Upper lobe of left lung (tissue), 4 donors: ENCODE measurements at regions not wholly inside any gene's neighbourhood (a gene's known extent, or its start where the extent isn't known, plus 50 kb on each side); places are given as distances from the start of the nearest gene placed in this dataset.

Source experiments
- CTCF ChIP-seq, 6 experiments: fragments of 450-650 bp in 4 of 6; fragments of 200-600 bp in 2 of 6; sonication (generic) in 2 of 6; IDR thresholded peaks; one replicate each; pipeline ENCODE4 v1.5.1; 2016 to 2019; ENCODE audit warnings: antibody characterized with exemption in 6 of 6
- EP300 ChIP-seq, 4 donors: sonication (generic); formaldehyde crosslinking; IDR thresholded peaks; one replicate each; pipeline ENCODE4 v1.5.1; 2017; ENCODE audit warnings: antibody characterized with exemption in 4 of 4, control low read depth in 2 of 4
- POLR2A ChIP-seq, 4 donors: fragments of 450-650 bp; IDR thresholded peaks; one replicate each; pipeline ENCODE4 v1.5.1; 2016 to 2017; ENCODE audit warnings: antibody characterized with exemption in 4 of 4, mild to moderate bottlenecking in 2 of 4
- POLR2AphosphoS5 ChIP-seq, 2 donors: sonication (generic); formaldehyde crosslinking; IDR thresholded peaks; one replicate each; pipeline ENCODE4 v1.5.1; 2017; ENCODE audit warnings: antibody characterized with exemption in 2 of 2

GRCh38 chr16:51267681-51268080 lies 116.6 kb upstream of the SALL1 start:
- TF ChIP-seq EP300 (IDR thresholded peaks at IDR 0.05) (no peak), POLR2AphosphoS5 (IDR thresholded peaks at IDR 0.05) (no peak), POLR2A (IDR thresholded peaks at IDR 0.05) (no peak), CTCF (IDR thresholded peaks at IDR 0.05) (no peak)
